ENCODE measurements at regions not wholly inside any gene's neighbourhood (a gene's known extent, or its start where the extent isn't known, plus 50 kb on each side); places are given as distances from the start of the nearest gene placed in this dataset.
A peak's percentile ranks its signal among the peaks of the same experiment; 100 is the strongest.

DNA sequence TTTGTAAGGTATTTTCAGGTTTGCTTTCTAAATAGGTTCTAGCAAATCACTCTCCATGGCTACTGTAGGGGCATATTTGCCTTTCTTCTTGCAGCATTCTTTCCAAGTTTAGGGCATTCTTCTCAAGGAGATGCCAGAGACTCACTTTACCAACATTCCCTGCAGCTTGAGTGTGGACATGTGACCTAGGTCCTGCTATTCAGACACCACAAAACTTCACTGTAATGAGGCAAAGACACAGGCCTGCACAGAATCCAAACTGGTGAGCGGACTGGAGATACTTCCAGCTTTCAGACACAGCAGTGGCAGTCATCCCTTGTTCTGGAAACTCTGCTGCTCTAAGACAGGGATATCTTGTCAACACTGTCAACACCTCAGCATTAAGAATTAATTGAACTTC, 146.4 kb upstream of the PFN2 start:
- FAIRE-seq, result no peak

- no peak for FAIRE-seq
Observed at GRCh38 chr3:150116196-150116595, 145.5 kb upstream of the PFN2 start.

DNA sequence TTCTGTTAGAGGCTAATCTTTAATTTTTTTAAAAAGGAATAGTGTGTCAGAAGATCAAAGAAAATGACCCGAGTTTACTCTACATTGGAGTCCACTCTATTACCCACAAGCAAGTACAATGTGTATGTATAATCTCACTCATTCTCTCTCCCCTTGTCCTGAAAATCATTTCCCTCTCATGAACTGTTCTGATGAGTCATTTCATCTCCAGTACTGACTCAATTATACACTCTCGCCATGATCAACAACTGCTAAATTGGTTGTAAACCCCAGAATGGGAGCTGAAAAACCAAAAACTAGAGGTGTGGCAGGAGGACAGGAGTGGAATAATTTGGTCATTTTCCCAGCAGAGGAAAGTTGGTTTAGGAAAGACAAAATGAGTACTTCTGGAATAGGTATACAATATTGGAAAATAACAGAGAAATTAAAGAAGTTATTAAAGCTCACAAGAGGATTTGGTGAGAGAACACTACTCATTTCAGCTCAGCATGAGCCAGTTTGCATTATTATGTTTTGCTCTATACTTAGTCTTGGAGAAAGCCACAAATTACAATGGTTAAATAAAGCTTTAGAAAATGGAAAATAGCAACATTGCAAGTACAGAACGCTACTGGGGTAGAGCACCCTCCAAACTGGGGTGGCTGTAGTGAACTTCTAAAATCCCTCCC, 144.3 kb upstream of the PFN2 start:
- no peak for FAIRE-seq

DNA sequence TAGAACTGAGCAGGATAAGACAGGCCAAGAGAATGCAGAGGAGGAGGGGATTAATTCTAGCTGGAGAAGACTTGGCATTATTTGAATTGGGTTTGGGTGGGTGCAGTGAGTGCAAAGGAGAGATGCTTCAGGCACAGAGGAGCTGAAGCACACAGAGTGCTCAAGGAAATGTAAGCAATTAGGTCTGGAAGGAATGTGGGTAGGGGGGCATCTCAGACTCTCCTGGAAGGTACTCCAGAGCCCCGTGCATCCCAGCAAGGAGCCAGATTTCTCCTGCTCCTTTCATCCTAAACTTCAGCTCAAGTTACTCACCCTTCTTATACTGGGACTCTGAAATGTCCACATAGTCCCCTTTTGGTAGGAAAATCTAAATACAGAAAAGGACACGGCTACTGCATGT, 143.6 kb upstream of the PFN2 start:
- no peak for FAIRE-seq

- FAIRE-seq, result no peak
Observed at GRCh38 chr3:150110097-150110496, 139.4 kb upstream of the PFN2 start.

- FAIRE-seq, result no peak
Observed at GRCh38 chr3:150107429-150108175, 136.9 kb upstream of the PFN2 start.

GRCh38 chr3:150106740-150107428, 136.2 kb upstream of the PFN2 start:
- no peak for FAIRE-seq

DNA sequence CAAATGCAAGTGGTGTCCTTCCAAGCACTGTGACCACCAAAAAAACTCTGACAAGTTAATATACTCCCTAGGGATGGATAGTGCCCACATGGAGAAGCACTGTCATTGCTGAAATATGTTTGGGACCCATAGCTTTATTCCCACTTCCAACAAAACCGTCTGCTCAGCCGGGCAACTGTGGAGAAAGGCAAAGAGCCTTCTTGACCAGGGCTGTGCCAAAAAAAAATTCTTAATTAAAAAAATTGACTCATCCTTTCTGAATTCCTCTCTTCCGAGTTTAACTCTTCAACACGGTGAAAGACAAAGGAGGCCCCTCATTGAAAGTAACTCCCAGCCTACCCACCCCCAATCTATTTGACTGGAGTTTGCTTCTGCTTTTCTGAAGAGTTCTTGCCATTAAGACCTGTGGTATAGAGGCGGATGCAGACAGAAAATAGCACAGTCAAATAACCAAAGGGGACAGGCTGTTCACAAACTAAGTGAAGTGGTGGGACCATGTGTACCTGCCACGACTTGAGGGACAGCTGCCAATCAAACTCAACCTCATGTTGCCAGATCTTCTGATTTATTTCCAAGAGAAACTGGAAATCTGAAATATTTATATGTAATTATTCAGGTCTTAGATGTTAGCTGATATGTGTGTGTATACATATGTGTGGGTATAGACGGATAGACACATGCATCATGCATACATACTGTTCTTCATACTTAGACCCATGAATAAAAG, 135.4 kb upstream of the PFN2 start:
- no peak for FAIRE-seq

GRCh38 chr3:150105025-150105424, 134.3 kb upstream of the PFN2 start:
- no peak for FAIRE-seq

- FAIRE-seq, result no peak
Observed at GRCh38 chr3:150104564-150104963, 133.9 kb upstream of the PFN2 start.

GRCh38 chr3:150101016-150101415, 130.3 kb upstream of the PFN2 start:
- peak; percentile 8 for FAIRE-seq

- FAIRE-seq, result no peak
Observed at GRCh38 chr3:150098621-150099020, 127.9 kb upstream of the PFN2 start.

DNA sequence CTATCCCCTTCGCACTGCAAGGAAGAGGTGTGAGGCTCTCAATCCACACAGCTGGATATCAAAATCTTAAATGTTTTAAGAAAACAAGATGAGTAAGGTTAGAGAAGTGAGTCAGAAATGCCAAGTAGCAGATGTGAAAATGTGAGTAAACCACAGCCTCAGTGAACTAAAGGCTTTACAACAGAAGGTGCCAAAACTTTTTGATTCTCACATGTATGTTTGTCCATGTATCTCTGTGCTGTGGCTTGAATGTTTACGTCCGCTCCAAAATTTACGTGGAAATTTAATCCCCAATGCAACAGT, 126.8 kb upstream of the PFN2 start:
- FAIRE-seq, result no peak

- FAIRE-seq, result no peak
Observed at GRCh38 chr3:150096700-150097587, 126.2 kb upstream of the PFN2 start.

DNA sequence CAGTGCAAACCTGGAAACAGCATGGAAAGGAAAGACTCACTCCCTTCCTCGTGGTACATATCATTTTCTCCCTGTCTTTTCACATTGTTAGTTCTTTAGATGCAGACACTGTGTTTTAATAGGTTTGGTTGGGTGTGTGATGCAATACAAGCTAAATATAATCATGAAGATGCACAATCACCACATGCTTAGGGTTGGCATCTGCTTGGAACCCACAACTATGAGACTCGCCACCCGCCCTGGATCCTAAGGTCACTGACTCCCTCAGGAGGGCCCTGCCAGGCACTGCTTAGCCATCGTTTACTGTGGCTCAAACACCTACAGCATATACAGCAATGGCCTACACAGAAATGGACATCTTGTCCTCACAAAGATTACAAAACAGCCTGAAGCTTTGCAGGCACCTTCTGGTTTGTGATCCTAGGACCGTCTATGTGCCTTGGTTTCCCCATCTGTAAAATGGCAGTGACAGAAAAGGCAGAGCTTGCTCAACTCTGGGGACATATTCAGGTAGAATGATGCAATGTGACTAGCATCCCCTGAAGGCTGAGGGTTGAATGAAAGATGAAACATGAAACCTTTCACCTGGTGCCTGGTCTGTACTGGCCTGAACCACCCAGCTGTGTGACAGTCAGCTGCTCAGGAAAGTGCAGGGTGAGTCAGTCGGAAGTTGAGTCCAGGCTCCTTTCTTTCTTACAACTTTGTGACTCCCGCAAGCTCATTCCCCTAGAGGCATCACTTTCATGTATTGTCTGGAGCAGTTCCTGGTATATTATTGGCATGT, 123.6 kb upstream of the PFN2 start:
- no peak for FAIRE-seq

GRCh38 chr3:150091626-150092025, 120.9 kb upstream of the PFN2 start:
- no peak for FAIRE-seq

DNA sequence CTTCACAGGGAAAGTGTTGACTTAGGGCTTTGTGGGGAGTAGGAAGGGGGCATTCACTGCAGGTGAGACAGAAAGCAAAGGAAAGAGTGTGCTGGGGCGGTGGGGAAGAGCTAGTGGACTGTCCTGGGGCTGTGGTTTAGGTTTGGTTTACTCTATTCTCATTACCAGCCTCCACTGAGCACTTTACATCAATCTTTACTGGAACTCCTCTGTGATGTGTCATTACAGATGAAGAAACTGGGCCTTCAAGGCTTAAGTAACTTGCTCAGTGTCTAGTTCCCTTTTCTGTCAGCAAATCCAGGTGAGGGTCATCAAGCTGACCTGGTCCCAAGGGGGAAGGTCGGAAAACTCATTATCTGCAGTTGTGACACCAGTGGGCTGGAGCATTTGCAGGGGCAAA, 120.2 kb upstream of the PFN2 start:
- FAIRE-seq, result no peak

- no peak for FAIRE-seq
Observed at GRCh38 chr3:150090006-150090405, 119.3 kb upstream of the PFN2 start.

GRCh38 chr3:150084128-150084527, 113.4 kb upstream of the PFN2 start:
- FAIRE-seq, result no peak

DNA sequence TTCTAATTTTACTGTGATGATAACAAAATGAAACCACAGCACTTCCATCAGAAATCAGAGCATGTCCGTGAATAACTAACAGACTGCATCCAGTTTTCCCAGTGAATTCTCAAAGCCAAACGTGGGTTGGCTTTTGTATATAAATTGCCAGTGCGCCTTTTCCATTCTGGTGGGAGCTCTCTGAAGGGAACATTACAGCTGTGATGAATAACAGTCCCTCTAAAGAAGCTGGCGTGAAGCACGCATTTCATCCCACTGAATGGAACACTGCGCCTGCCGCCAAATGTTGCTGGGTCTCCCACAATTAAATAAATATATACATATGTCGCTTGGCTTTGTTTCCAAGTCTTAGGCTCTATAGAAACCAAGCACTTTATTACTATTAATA, 113.0 kb upstream of the PFN2 start:
- FAIRE-seq, result no peak

- no peak for FAIRE-seq
Observed at GRCh38 chr3:150082898-150083654, 112.4 kb upstream of the PFN2 start.

Measured in G401.6 (cell line).